Body of pancreas (tissue), 4 donors: ENCODE measurements at regions not wholly inside any gene's neighbourhood (a gene's known extent, or its start where the extent isn't known, plus 50 kb on each side); places are given as distances from the start of the nearest gene placed in this dataset.

Source experiments
- POLR2A ChIP-seq, 3 donors: fragments of 450-650 bp; IDR thresholded peaks; one replicate each; pipeline ENCODE4 v1.6.1; 2016; ENCODE audit warnings: antibody characterized with exemption in 3 of 3, mild to moderate bottlenecking in 2 of 3
- TF ChIP-seq, protein P1 (sequence below), 7 experiments: fragments of 450-650 bp in 4 of 7; fragments of 200-600 bp in 3 of 7; sonication (generic) in 3 of 7; IDR thresholded peaks; one replicate each; pipeline ENCODE4 v1.5.1; 2016 to 2019; ENCODE audit warnings: antibody characterized with exemption in 7 of 7

DNA sequence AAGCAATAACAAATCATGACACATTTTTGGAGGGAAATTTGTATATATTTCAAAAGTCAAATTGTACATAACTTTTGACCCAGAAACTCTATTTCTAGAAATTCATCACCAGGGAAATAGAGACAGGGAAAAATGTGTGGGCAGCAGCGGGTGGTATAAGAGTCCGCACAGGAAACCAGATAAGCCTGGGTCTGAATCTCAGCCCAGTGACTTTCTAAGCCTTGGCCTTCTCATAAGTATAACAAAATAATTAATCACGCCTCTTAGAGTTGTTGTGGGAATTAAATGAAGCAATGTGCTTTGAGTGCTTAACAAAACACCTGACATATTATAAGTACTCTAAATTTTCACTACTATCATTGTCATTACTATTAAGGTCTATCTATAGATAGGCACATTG is 149.2 kb upstream of the DAP start:
- TF ChIP-seq, protein P1, sequence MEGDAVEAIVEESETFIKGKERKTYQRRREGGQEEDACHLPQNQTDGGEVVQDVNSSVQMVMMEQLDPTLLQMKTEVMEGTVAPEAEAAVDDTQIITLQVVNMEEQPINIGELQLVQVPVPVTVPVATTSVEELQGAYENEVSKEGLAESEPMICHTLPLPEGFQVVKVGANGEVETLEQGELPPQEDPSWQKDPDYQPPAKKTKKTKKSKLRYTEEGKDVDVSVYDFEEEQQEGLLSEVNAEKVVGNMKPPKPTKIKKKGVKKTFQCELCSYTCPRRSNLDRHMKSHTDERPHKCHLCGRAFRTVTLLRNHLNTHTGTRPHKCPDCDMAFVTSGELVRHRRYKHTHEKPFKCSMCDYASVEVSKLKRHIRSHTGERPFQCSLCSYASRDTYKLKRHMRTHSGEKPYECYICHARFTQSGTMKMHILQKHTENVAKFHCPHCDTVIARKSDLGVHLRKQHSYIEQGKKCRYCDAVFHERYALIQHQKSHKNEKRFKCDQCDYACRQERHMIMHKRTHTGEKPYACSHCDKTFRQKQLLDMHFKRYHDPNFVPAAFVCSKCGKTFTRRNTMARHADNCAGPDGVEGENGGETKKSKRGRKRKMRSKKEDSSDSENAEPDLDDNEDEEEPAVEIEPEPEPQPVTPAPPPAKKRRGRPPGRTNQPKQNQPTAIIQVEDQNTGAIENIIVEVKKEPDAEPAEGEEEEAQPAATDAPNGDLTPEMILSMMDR (IDR thresholded peaks at IDR 0.05) = no peak
- TF ChIP-seq POLR2A (IDR thresholded peaks at IDR 0.05) = no peak
